ENCODE measurements at regions not wholly inside any gene's neighbourhood (a gene's known extent, or its start where the extent isn't known, plus 50 kb on each side); places are given as distances from the start of the nearest gene placed in this dataset.
"Not testable (repeated sequence)": the region's sequence is repeated elsewhere in the genome, so short reads cannot be mapped to it uniquely, and the experiment has no call there.

DNA sequence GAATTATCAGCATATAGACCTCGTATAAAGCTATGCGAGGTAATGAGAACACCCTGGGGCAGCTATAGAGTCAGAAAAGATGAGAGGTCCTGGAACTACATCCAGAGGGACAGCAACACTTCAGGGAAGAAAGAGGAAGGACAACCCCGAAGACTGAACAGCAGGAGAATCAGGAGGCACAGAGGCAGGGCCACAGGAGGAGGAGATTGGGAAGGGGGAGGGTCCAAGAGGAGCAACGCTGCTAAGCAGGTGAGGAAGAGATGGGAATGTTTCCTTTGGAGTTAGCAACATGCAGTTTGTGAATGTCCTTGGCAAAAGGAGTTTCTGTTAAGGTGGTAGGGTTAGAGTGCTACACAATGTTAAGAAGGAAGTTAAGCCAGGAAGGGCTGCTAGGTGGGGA, 79.5 kb upstream of the OLIG3 start:
- no peaks in the 10 kb centered on the region for H3K36me3 ChIP-seq (ENCODE audit: control insufficient read depth in 1 of 2, insufficient read depth in 2 of 2, low read length in 2 of 2)
- H3K27me3 ChIP-seq (ENCODE audit: low read depth, low read length), result no peaks in the 10 kb centered on the region
- H3K27ac ChIP-seq (ENCODE audit: low read length), result no peak overlapping the region
- peaks cover 0 to 7% of the 10 kb centered on the region in 2 donors for H3K4me1 ChIP-seq (ENCODE audit: control insufficient read depth in 1 of 2, insufficient read depth in 2 of 2, low read length in 2 of 2)
- no peaks in the 10 kb centered on the region for H3K9me3 ChIP-seq (ENCODE audit: control insufficient read depth in 1 of 2, low read length in 2 of 2)
- no peak overlapping the region for H3K4me3 ChIP-seq (ENCODE audit: low read depth in 1 of 2, low read length in 2 of 2)

DNA sequence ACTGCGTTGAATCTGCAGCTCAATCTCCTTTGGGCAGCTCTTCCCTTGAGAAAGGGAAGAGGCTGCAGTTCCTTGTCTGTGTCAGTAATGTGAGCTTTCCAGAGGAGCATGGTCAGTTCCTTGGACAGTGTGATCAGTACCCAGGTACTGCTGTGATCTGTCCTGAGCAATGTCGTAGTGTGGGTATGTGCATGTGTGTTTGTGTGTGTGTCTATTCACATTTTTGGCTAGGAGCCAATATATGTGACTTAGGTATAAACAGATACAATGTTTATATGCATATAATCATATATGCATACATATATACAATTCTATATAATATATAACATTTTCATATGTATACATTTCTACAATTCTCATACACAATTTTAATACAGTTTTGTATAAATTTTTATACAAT, 85.4 kb upstream of the OLIG3 start:
- Histone ChIP-seq H3K9me3 (ENCODE audit: control insufficient read depth in 1 of 2, low read length in 2 of 2) (no peaks in the 10 kb centered on the region), H3K36me3 (ENCODE audit: control insufficient read depth in 1 of 2, insufficient read depth in 2 of 2, low read length in 2 of 2) (no peaks in the 10 kb centered on the region), H3K4me3 (ENCODE audit: low read depth in 1 of 2, low read length in 2 of 2) (no peak overlapping the region), H3K27me3 (ENCODE audit: low read depth, low read length) (no peaks in the 10 kb centered on the region), H3K4me1 (ENCODE audit: control insufficient read depth in 1 of 2, insufficient read depth in 2 of 2, low read length in 2 of 2) (peaks cover 0 to 15% of the 10 kb centered on the region in 2 donors), H3K27ac (ENCODE audit: low read length) (no peak overlapping the region)

DNA sequence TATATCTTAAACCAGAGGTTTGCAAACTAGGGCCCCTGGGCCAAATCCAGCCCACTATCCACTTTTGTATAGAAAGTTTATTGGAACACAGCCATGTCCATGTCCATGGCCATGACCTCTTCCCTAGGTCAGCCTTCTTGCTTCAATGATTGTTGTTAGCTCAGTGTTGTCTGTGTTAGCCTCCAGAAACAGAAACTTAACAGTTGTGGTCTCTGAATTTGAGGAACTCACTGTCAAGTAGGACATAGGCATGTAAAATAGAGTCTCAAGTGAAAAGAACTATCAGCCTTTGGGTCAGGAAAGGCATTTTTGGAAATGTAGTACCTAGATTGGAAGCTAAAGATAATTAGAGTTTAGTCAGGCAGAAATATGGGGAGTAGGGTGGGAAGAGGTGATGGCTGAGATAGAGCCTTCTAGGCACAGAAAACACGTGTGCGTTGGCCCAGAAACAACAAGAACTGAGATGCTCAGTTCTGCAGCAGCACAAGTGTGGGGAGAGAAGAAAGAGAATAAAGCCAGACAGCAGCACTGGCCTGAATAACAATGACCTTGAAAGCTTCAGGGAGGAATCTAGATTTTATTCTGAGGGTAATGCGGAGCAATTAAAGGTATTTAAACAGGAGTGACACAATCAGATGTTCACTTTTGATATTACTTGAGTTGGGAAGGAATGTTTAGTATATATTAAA, 87.0 kb upstream of the OLIG3 start:
- no peak overlapping the region for H3K27ac ChIP-seq (ENCODE audit: low read length)

DNA sequence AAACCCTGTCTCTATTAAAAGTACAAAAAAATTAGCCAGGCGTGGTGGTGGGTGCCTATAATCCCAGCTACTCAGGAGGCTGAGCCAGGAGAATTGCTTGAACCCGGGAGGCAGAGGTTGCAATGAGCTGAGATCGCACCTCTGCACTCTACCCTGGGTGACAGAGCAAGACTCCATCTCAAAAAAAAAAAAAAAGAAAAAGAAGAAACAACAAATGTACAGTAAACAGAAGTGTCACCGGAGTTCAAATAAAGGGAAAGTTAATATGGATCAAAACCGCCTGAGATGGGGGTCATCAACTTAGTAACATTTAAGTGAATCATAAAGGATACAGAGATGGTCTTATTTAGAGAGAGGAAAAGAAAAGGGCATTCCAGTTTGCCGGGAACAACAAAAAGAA, 89.3 kb upstream of the OLIG3 start:
- not testable (repeated sequence) for H3K36me3 ChIP-seq (ENCODE audit: control insufficient read depth in 1 of 2, insufficient read depth in 2 of 2, low read length in 2 of 2)

More for the DNA sequence above, 87.0 kb upstream of the OLIG3 start:
- H3K27me3 ChIP-seq (ENCODE audit: low read depth, low read length), result no peaks in the 10 kb centered on the region
- H3K4me1 ChIP-seq (ENCODE audit: control insufficient read depth in 1 of 2, insufficient read depth in 2 of 2, low read length in 2 of 2), result peaks cover 0 to 15% of the 10 kb centered on the region in 2 donors
- H3K9me3 ChIP-seq (ENCODE audit: control insufficient read depth in 1 of 2, low read length in 2 of 2), result no peaks in the 10 kb centered on the region
- no peaks in the 10 kb centered on the region for H3K36me3 ChIP-seq (ENCODE audit: control insufficient read depth in 1 of 2, insufficient read depth in 2 of 2, low read length in 2 of 2)
- no peak overlapping the region for H3K4me3 ChIP-seq (ENCODE audit: low read depth in 1 of 2, low read length in 2 of 2)

DNA sequence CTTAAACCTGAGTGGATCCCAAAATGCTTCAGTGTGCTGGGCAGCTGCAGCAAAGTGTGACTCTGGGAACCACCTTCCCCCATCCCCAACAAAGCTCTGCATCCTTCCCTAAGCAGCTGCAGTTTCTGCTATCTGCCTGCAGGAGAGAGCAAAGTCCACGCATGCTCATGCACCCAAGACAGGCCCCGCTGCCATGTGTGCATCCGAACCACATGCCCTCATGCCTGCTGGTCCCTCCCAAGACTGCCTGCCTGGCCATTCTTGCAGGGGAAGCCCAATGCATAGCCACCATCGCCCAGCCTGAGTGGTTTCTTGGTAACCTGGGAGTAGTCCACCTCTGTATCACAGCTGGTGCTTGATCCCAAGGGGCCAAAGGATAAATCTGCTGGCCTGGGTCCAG, 94.3 kb upstream of the OLIG3 start:
- H3K27ac ChIP-seq (ENCODE audit: low read length), result no peak overlapping the region
- no peaks in the 10 kb centered on the region for H3K36me3 ChIP-seq (ENCODE audit: control insufficient read depth in 1 of 2, insufficient read depth in 2 of 2, low read length in 2 of 2)
- peaks cover 6 to 10% of the 10 kb centered on the region in 2 donors for H3K9me3 ChIP-seq (ENCODE audit: control insufficient read depth in 1 of 2, low read length in 2 of 2)
- H3K4me3 ChIP-seq (ENCODE audit: low read depth in 1 of 2, low read length in 2 of 2), result no peak overlapping the region
- H3K4me1 ChIP-seq (ENCODE audit: control insufficient read depth in 1 of 2, insufficient read depth in 2 of 2, low read length in 2 of 2), result no peaks in the 10 kb centered on the region
- no peaks in the 10 kb centered on the region for H3K27me3 ChIP-seq (ENCODE audit: low read depth, low read length)

More for the DNA sequence above, 89.3 kb upstream of the OLIG3 start:
- H3K27me3 ChIP-seq (ENCODE audit: low read depth, low read length); H3K9me3 ChIP-seq (ENCODE audit: control insufficient read depth in 1 of 2, low read length in 2 of 2); H3K4me3 ChIP-seq (ENCODE audit: low read depth in 1 of 2, low read length in 2 of 2); H3K27ac ChIP-seq (ENCODE audit: low read length): not testable (repeated sequence)
- H3K4me1 ChIP-seq (ENCODE audit: control insufficient read depth in 1 of 2, insufficient read depth in 2 of 2, low read length in 2 of 2), result peaks cover 0 to 15% of the 10 kb centered on the region in 2 donors

DNA sequence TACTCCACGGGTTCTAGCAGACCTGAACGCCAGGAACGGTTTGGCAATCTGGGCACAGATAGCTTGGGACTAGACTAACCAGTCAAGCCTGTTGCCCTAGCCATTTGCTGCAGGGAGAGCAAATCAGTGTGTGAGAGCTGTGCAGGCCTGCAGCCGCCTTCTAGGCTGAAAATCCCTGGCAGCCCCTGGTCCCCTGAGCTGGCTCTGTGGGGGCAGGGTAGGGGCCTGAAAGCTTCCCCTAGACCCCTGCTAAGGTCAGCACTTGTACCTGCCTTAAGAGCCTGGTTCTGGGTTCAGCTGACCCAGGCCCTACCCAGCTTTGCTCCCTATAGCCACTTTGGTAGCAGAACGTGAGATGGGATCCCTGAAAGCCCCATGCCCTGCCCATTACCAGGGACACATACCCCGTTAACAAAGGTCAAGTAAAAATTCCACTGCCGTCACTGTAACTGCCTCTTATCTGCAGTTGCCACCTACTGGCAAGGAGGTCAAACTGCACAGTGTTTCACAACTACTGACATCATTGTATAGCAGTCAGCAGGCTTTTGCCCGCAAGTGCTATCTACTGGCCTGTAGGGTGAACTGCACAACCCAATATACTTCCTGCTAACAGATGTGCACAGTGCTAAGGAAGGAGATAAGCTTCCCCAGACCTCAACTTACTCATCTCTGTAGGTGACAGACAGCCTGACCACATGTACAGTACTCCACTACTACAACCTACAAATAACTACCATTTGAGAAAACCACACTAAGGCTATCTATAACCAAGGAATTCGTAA, 95.1 kb upstream of the OLIG3 start:
- Histone ChIP-seq H3K27me3 (ENCODE audit: low read depth, low read length) (no peaks in the 10 kb centered on the region), H3K4me3 (ENCODE audit: low read depth in 1 of 2, low read length in 2 of 2) (no peak overlapping the region), H3K9me3 (ENCODE audit: control insufficient read depth in 1 of 2, low read length in 2 of 2) (peaks cover 6 to 10% of the 10 kb centered on the region in 2 donors), H3K27ac (ENCODE audit: low read length) (no peak overlapping the region), H3K4me1 (ENCODE audit: control insufficient read depth in 1 of 2, insufficient read depth in 2 of 2, low read length in 2 of 2) (no peaks in the 10 kb centered on the region), H3K36me3 (ENCODE audit: control insufficient read depth in 1 of 2, insufficient read depth in 2 of 2, low read length in 2 of 2) (no peaks in the 10 kb centered on the region)

DNA sequence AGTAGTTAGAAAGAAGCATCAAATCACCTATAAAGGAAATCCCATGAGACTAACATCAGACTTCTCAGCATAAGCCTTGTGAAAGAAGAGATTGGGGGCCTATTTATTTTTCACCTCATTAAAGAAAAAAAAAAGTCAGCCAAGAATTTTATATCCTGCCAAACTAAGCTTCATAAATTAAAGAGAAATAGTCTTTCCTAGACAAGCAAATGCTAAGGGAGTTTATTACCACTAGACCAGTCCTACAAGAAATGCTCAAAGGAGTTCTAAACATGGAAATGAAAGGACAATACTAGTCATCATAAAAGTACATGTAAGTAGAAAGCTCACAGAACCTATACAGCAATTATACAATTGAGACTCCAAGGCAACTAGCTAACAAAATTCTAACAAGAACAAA, 96.5 kb upstream of the OLIG3 start:
- Histone ChIP-seq H3K27ac (ENCODE audit: low read length) (no peak overlapping the region), H3K36me3 (ENCODE audit: control insufficient read depth in 1 of 2, insufficient read depth in 2 of 2, low read length in 2 of 2) (no peaks in the 10 kb centered on the region), H3K27me3 (ENCODE audit: low read depth, low read length) (no peaks in the 10 kb centered on the region), H3K9me3 (ENCODE audit: control insufficient read depth in 1 of 2, low read length in 2 of 2) (peaks cover 6 to 10% of the 10 kb centered on the region in 2 donors), H3K4me1 (ENCODE audit: control insufficient read depth in 1 of 2, insufficient read depth in 2 of 2, low read length in 2 of 2) (no peaks in the 10 kb centered on the region), H3K4me3 (ENCODE audit: low read depth in 1 of 2, low read length in 2 of 2) (no peak overlapping the region)

DNA sequence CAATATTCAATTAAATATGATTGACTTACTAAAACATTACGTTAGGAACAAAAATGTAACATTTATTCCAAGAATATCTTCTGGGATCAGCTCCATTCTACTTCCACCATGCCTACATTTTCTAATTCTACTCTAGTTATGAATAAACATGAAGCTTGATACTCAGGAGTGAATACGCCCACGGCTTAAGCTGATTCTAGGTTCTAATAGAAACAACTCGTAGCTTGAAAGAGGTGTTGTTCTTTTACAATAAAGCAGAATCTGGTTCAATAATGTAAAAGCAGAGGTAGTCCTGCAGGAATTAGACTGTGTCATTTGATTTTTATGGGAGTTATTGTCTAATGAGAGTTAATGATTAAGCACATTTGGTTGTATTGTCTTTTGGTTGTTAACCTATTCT, 107.3 kb upstream of the OLIG3 start:
- Histone ChIP-seq H3K27me3 (ENCODE audit: low read depth, low read length) (no peaks in the 10 kb centered on the region), H3K9me3 (ENCODE audit: control insufficient read depth in 1 of 2, low read length in 2 of 2) (no peaks in the 10 kb centered on the region), H3K4me3 (ENCODE audit: low read depth in 1 of 2, low read length in 2 of 2) (no peak overlapping the region), H3K4me1 (ENCODE audit: control insufficient read depth in 1 of 2, insufficient read depth in 2 of 2, low read length in 2 of 2) (no peaks in the 10 kb centered on the region), H3K36me3 (ENCODE audit: control insufficient read depth in 1 of 2, insufficient read depth in 2 of 2, low read length in 2 of 2) (no peaks in the 10 kb centered on the region), H3K27ac (ENCODE audit: low read length) (no peak overlapping the region)

DNA sequence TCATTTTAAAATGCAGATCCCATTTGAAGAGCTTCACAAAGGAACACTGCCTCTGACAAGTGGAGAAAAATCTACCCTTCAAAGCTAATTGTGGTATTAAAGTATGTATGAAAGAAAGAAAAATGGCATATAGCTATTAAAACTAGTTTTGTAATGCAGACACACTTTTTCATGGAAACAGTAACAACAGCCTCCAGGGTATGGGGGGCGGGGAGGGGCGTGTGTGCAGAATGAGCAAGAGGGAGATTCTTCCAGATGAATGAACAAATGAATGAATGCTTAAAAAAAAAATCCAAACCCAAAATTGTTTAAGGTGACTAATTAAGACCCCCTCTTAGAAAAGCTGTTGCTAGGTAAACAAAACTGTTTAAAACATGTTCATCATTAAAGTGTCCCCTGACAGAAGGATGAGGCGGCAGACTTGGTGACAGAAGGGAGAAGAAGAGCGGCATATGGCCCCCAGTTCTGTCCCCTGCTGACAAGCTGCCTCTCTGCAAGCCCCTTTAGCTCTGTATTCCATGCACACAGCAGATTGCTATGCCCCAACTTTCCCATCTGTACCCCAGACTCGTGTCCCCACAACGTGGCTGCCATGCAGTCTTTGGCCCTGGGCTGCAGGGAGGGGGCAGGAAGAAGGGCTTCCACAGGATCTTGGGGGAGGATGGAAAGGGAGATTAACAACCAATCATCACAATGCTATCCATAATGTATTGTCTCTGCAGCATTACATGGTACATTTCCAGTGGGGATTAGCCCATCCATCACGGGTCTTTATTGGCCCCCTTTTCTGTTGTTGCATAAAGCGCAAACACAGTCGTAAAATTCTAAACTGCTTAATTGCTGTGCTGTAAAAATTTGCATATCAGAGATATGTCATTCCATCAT, 108.4 kb upstream of the OLIG3 start:
- H3K4me1 ChIP-seq (ENCODE audit: control insufficient read depth in 1 of 2, insufficient read depth in 2 of 2, low read length in 2 of 2), result no peaks in the 10 kb centered on the region
- no peak overlapping the region for H3K4me3 ChIP-seq (ENCODE audit: low read depth in 1 of 2, low read length in 2 of 2)
- no peaks in the 10 kb centered on the region for H3K9me3 ChIP-seq (ENCODE audit: control insufficient read depth in 1 of 2, low read length in 2 of 2)
- H3K36me3 ChIP-seq (ENCODE audit: control insufficient read depth in 1 of 2, insufficient read depth in 2 of 2, low read length in 2 of 2), result no peaks in the 10 kb centered on the region
- no peak overlapping the region for H3K27ac ChIP-seq (ENCODE audit: low read length)
- H3K27me3 ChIP-seq (ENCODE audit: low read depth, low read length), result no peaks in the 10 kb centered on the region

DNA sequence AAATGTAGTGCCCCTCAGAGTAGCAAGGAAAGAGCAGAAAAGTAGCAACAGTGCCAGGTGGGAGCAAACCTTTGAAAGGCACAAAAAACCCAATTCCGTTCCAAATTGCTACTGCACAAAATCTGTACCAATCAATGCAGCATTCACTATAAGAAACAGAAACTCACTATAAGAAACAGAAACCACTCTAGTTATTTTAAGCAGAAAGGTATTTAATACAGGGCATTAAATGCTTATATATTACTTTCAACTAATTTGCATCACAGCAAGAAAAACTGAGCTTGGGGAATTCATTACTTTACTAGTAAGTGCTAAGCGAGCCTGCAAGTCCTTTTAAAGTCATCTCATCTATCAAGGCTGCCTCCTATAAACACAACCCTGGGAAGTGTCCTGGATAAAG, 116.5 kb upstream of the OLIG3 start:
- Histone ChIP-seq H3K9me3 (ENCODE audit: control insufficient read depth in 1 of 2, low read length in 2 of 2) (peaks cover 0 to 6% of the 10 kb centered on the region in 2 donors), H3K27me3 (ENCODE audit: low read depth, low read length) (no peaks in the 10 kb centered on the region), H3K36me3 (ENCODE audit: control insufficient read depth in 1 of 2, insufficient read depth in 2 of 2, low read length in 2 of 2) (no peaks in the 10 kb centered on the region), H3K4me3 (ENCODE audit: low read depth in 1 of 2, low read length in 2 of 2) (no peak overlapping the region), H3K27ac (ENCODE audit: low read length) (no peak overlapping the region), H3K4me1 (ENCODE audit: control insufficient read depth in 1 of 2, insufficient read depth in 2 of 2, low read length in 2 of 2) (no peaks in the 10 kb centered on the region)

DNA sequence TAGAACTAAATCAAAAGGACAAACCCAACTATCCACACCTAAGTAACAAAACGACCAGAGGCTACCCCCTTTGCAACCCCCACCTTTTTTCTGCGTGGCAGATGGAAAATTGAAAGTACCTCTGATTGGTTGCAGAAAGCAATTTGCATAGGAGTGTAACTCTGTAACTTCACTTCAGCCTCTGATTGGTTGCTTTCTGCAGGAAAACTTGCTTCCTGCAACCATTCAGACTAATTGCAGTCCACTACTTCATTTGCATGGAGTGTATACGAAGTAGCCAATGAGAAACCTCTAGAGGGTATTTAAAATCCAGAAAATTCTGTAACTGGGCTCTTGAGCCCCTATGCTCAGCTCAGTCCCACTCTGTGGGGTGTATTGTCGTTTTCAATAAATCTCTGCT, 129.1 kb upstream of the OLIG3 start:
- H3K4me3 ChIP-seq (ENCODE audit: low read depth in 1 of 2, low read length in 2 of 2), result no peak overlapping the region
- H3K9me3 ChIP-seq (ENCODE audit: control insufficient read depth in 1 of 2, low read length in 2 of 2), result no peaks in the 10 kb centered on the region
- no peak overlapping the region for H3K27ac ChIP-seq (ENCODE audit: low read length)
- no peaks in the 10 kb centered on the region for H3K27me3 ChIP-seq (ENCODE audit: low read depth, low read length)
- no peaks in the 10 kb centered on the region for H3K4me1 ChIP-seq (ENCODE audit: control insufficient read depth in 1 of 2, insufficient read depth in 2 of 2, low read length in 2 of 2)
- H3K36me3 ChIP-seq (ENCODE audit: control insufficient read depth in 1 of 2, insufficient read depth in 2 of 2, low read length in 2 of 2), result no peaks in the 10 kb centered on the region

Measured in muscle layer of duodenum (tissue), 2 donors.